ENCODE measurements at regions not wholly inside any gene's neighbourhood (a gene's known extent, or its start where the extent isn't known, plus 50 kb on each side); places are given as distances from the start of the nearest gene placed in this dataset.

DNA sequence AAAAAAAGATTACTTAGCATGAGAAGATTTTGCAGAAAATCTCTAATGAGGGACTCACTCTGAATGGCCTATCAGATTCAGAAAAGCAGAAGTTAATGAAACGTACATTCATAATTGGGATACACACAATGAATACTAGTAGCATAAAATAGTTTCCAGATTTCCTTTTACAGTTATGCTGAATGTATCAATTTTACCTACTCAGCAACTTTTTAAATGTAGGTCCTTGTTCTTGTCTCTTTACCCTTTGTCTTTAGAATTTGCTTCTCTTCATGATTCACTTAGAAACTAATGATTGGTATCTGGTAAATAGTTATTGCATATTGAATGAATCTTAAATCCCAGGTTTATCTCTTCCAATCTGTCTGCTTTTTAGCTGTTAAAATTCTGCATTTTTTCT, 458.8 kb downstream of the DSC3 start:
- no peak overlapping the region for H3K4me3 ChIP-seq (ENCODE audit: low read length)
- TF ChIP-seq, protein P1, sequence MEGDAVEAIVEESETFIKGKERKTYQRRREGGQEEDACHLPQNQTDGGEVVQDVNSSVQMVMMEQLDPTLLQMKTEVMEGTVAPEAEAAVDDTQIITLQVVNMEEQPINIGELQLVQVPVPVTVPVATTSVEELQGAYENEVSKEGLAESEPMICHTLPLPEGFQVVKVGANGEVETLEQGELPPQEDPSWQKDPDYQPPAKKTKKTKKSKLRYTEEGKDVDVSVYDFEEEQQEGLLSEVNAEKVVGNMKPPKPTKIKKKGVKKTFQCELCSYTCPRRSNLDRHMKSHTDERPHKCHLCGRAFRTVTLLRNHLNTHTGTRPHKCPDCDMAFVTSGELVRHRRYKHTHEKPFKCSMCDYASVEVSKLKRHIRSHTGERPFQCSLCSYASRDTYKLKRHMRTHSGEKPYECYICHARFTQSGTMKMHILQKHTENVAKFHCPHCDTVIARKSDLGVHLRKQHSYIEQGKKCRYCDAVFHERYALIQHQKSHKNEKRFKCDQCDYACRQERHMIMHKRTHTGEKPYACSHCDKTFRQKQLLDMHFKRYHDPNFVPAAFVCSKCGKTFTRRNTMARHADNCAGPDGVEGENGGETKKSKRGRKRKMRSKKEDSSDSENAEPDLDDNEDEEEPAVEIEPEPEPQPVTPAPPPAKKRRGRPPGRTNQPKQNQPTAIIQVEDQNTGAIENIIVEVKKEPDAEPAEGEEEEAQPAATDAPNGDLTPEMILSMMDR (IDR thresholded peaks at IDR 0.05; ENCODE audit: insufficient read depth, low read depth, low read length, missing control alignments) = no peak
- no peak for DNase-seq (ENCODE audit: low read depth)

DNA sequence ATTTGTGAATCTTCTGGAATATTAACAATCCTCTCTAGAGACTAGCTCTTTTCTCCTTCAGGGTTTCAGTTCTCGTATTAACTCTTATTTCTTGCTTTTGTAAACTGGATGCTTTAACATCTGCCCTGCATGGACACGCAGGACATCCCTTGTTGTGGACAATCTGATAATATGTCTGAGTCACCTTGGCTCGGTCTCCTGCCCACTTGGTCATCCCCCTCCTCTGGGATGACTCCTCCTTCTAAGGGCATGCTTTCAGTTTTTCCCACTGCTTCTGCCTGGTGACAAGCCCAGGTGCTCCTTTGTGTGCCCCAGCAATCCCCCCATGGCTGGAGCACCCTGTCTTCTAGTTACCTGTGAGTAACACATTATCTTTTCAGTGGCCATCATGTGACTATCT, 460.5 kb downstream of the DSC3 start:
- no peak overlapping the region for H3K4me3 ChIP-seq (ENCODE audit: low read length)
- TF ChIP-seq, protein P1 (IDR thresholded peaks at IDR 0.05; ENCODE audit: insufficient read depth, low read depth, low read length, missing control alignments) = no peak
- no peak for DNase-seq (ENCODE audit: low read depth)

DNA sequence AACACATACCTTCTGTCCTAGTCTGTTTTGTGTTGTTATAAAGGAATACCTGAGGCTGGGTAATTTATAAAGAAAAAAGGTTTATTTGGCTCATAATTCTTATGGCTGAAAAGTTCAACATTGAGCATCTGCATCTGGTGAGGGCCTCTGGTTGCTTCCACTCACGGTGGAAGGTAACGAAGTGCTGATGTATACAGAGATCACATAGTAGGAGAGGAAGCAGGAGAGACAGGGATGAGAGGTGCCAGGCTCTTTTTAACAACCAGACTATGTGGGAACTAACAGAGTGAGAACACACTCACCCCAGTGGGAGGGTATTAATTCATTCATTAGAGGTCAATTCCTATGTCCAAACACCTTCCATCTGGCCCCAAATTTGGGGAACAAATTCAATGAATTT, 463.8 kb downstream of the DSC3 start:
- TF ChIP-seq, protein P1 (IDR thresholded peaks at IDR 0.05; ENCODE audit: insufficient read depth, low read depth, low read length, missing control alignments) = no peak
- DNase-seq (ENCODE audit: low read depth) = no peak
- H3K4me3 ChIP-seq (ENCODE audit: low read length) = no peak overlapping the region

- DNase-seq (ENCODE audit: low read depth) = no peak
- H3K4me3 ChIP-seq (ENCODE audit: low read length) = no peak overlapping the region
- TF ChIP-seq, protein P1 (IDR thresholded peaks at IDR 0.05; ENCODE audit: insufficient read depth, low read depth, low read length, missing control alignments) = no peak
These were observed 470.3 kb downstream of the DSC3 start for GRCh38 chr18:30572214-30572613.

DNA sequence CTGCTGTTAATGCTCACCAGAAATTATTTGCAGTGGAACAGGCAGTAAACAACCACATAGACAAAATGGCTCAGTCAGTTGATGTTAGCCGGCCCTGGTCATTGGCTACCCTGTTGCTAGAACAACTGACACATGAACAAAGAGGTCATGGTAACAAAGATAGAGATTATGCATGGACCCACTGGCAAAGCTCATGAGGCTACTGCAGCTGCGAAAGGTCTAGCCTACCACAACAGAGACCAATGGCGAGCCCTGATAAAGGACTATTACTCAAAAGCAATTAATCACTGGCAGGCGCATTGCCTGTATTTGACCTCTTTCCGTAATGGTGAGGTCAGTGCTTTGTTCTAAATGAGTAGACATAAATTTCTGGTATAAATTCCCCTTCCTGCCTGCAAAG, 474.2 kb downstream of the DSC3 start:
- H3K4me3 ChIP-seq (ENCODE audit: low read length) = no peak overlapping the region
- DNase-seq (ENCODE audit: low read depth) = no peak
- TF ChIP-seq, protein P1 (IDR thresholded peaks at IDR 0.05; ENCODE audit: insufficient read depth, low read depth, low read length, missing control alignments) = no peak

- no peak overlapping the region for H3K4me3 ChIP-seq (ENCODE audit: low read length)
- no peak for DNase-seq (ENCODE audit: low read depth)
- TF ChIP-seq, protein P1 (IDR thresholded peaks at IDR 0.05; ENCODE audit: insufficient read depth, low read depth, low read length, missing control alignments) = no peak
These were observed 475.7 kb downstream of the DSC3 start for GRCh38 chr18:30566877-30567276.

GRCh38 chr18:30562231-30562630, 480.3 kb downstream of the DSC3 start:
- H3K4me3 ChIP-seq (ENCODE audit: low read length) = no peak overlapping the region

More at GRCh38 chr18:30562231-30562630, 480.3 kb downstream of the DSC3 start:
- TF ChIP-seq, protein P1 (IDR thresholded peaks at IDR 0.05; ENCODE audit: insufficient read depth, low read depth, low read length, missing control alignments) = no peak
- DNase-seq (ENCODE audit: low read depth) = no peak
